Gastroesophageal sphincter (tissue), 4 donors: ENCODE measurements at regions not wholly inside any gene's neighbourhood (a gene's known extent, or its start where the extent isn't known, plus 50 kb on each side); places are given as distances from the start of the nearest gene placed in this dataset.

Experiments
- ATAC-seq: fragments of 150-250 bp; one replicate; pipeline ENCODE4 v1.9.1; 2016; ENCODE audit warnings: mild to moderate bottlenecking, moderate library complexity
- H3K27ac ChIP-seq, 4 donors: fragments of 200-600 bp; sonication (generic) in 3 of 4; 1 replicate in 3 of 4; 2 replicates in 1 of 4; pipeline ENCODE4 v1.5.1; 2016 to 2019
- H3K27me3 ChIP-seq: fragments of 200-600 bp; sonication (generic); one replicate; pipeline ENCODE4 v1.5.1; 2019
- H3K36me3 ChIP-seq, 2 donors: fragments of 200-600 bp; sonication (generic); one replicate each; pipeline ENCODE4 v1.5.1; 2019; ENCODE audit warnings: control low read depth in 1 of 2
- H3K4me1 ChIP-seq, 3 donors: fragments of 200-600 bp; sonication (generic); 1 replicate in 2 of 3; 2 replicates in 1 of 3; pipeline ENCODE4 v1.5.1; 2016 to 2019; ENCODE audit warnings: control low read depth in 2 of 3
- H3K4me3 ChIP-seq, 2 donors: fragments of 200-600 bp; sonication (generic); one replicate each; pipeline ENCODE4 v1.5.1; 2019; ENCODE audit warnings: mild to moderate bottlenecking in 1 of 2, moderate library complexity in 1 of 2
- H3K9me3 ChIP-seq, 3 donors: fragments of 200-600 bp; sonication (generic); one replicate each; pipeline ENCODE4 v1.5.1; 2017 to 2019; ENCODE audit warnings: control low read depth in 2 of 3
- EP300 ChIP-seq: sonication (generic); formaldehyde crosslinking; IDR thresholded peaks from one replicate; pipeline ENCODE4 v1.6.1; 2017; ENCODE audit warnings: antibody characterized with exemption, mild to moderate bottlenecking
- POLR2A ChIP-seq, 2 donors: fragments of 450-650 bp; IDR thresholded peaks; one replicate each; pipeline ENCODE4 v1.6.1; 2017; ENCODE audit warnings: antibody characterized with exemption in 2 of 2, mild to moderate bottlenecking in 2 of 2, moderate library complexity in 1 of 2
- POLR2AphosphoS5 ChIP-seq: sonication (generic); formaldehyde crosslinking; IDR thresholded peaks from one replicate; pipeline ENCODE4 v1.6.1; 2017; ENCODE audit warnings: antibody characterized with exemption
- WGBS, 2 donors: methylation state at CpG; one replicate each; pipeline ENCODE4 v1.1.5; 2018; ENCODE audit warnings: low coverage in 1 of 2; 5-methylcytosine and 5-hydroxymethylcytosine counted together
- TF ChIP-seq, protein P1 (sequence below), 4 experiments: fragments of 200-600 bp in 2 of 4; fragments of 450-650 bp in 2 of 4; sonication (generic) in 1 of 4; IDR thresholded peaks; one replicate each; pipeline ENCODE4 v1.5.1; 2017 to 2019; ENCODE audit warnings: antibody characterized with exemption in 4 of 4, mild to moderate bottlenecking in 2 of 4, moderate library complexity in 2 of 4

DNA sequence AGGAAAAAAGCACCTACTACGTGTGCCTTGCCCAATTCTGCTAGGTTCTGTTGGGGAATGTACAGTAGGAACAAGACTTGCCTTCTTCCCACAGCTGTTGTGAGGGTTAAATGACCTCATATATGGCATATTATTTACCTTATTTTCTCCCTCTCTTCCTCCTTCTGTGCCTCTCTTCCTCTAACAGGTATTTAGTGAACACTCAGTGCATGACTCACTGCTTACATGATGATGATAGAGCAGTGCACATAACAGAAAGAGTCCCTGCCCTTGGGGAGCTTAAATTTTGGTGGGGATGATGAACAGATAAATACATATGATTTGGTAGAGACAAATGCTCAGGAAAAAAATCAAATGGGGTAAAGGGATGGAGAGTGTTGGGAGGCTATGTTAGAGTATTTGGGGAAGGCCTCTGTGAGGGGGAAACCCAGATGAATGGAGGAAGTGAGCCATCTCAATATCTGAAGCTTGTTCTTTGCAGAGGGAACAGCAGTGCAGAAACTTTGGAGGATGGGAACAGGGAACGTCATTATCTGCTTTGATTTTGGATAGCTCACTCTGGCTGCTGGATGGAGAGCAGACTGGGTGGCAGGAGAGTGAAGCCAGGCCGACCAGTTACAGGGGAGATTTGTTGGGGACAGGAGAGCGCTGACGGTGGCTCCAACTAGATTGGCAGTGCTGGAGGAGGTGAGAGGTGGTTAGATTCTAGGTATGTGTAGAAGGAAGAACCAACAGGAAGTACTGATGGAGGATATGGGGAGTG, 95.5 kb upstream of the TENM4 start:
- no peak overlapping the region for H3K27ac ChIP-seq
- H3K27me3 ChIP-seq, result peaks cover 15% of the 10 kb centered on the region
- no peaks in the 10 kb centered on the region for H3K36me3 ChIP-seq
- 41 to 78% methylated on average over 3 to 5 of the region's 5 CpGs for WGBS, 2 donors
- H3K9me3 ChIP-seq, result no peaks in the 10 kb centered on the region
- no peak for ATAC-seq
- TF ChIP-seq, protein P1, sequence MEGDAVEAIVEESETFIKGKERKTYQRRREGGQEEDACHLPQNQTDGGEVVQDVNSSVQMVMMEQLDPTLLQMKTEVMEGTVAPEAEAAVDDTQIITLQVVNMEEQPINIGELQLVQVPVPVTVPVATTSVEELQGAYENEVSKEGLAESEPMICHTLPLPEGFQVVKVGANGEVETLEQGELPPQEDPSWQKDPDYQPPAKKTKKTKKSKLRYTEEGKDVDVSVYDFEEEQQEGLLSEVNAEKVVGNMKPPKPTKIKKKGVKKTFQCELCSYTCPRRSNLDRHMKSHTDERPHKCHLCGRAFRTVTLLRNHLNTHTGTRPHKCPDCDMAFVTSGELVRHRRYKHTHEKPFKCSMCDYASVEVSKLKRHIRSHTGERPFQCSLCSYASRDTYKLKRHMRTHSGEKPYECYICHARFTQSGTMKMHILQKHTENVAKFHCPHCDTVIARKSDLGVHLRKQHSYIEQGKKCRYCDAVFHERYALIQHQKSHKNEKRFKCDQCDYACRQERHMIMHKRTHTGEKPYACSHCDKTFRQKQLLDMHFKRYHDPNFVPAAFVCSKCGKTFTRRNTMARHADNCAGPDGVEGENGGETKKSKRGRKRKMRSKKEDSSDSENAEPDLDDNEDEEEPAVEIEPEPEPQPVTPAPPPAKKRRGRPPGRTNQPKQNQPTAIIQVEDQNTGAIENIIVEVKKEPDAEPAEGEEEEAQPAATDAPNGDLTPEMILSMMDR (IDR thresholded peaks at IDR 0.05), result no peak
- TF ChIP-seq POLR2A (IDR thresholded peaks at IDR 0.05), result no peak
- TF ChIP-seq POLR2AphosphoS5, result no peak
- TF ChIP-seq EP300, result no peak
- no peaks in the 10 kb centered on the region for H3K4me1 ChIP-seq
- no peak overlapping the region for H3K4me3 ChIP-seq

GRCh38 chr11:79535606-79536005, 94.8 kb upstream of the TENM4 start:
- no peaks in the 10 kb centered on the region for H3K4me1 ChIP-seq
- 86 to 93% methylated on average over 1 of the region's 1 CpG for WGBS, 2 donors

DNA sequence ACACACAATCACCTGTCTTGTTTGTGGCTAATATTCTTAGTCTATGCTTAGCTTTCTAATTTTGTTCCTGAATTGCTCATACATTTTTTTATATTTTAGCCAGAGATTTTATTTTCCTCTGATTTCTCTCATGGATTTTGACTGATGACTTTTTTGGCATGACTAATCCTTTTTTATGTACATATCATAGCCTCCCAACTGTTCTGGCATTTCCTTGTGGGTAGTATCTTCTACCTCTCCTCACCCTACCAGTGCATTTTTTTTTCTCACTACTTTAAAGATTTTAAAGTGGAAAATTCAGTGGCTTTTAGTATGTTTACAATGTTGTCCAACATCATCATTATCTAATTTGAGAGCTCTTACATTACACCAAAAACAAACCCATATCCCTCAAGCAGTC, 84.4 kb upstream of the TENM4 start:
- Histone ChIP-seq H3K4me1 (no peaks in the 10 kb centered on the region), H3K27ac (no peak overlapping the region), H3K4me3 (no peak overlapping the region), H3K27me3 (no peaks in the 10 kb centered on the region), H3K36me3 (no peaks in the 10 kb centered on the region), H3K9me3 (no peaks in the 10 kb centered on the region)
- ATAC-seq, result no peak
- TF ChIP-seq POLR2A (IDR thresholded peaks at IDR 0.05), result no peak

More at GRCh38 chr11:79535606-79536005, 94.8 kb upstream of the TENM4 start:
- TF ChIP-seq, protein P1 (IDR thresholded peaks at IDR 0.05), result no peak
- TF ChIP-seq EP300, result no peak
- no peak for TF ChIP-seq POLR2A (IDR thresholded peaks at IDR 0.05)
- TF ChIP-seq POLR2AphosphoS5, result no peak
- no peak for ATAC-seq
- Histone ChIP-seq H3K9me3 (no peaks in the 10 kb centered on the region), H3K36me3 (no peaks in the 10 kb centered on the region), H3K4me3 (no peak overlapping the region), H3K27me3 (peaks cover 13% of the 10 kb centered on the region), H3K27ac (no peak overlapping the region)

DNA sequence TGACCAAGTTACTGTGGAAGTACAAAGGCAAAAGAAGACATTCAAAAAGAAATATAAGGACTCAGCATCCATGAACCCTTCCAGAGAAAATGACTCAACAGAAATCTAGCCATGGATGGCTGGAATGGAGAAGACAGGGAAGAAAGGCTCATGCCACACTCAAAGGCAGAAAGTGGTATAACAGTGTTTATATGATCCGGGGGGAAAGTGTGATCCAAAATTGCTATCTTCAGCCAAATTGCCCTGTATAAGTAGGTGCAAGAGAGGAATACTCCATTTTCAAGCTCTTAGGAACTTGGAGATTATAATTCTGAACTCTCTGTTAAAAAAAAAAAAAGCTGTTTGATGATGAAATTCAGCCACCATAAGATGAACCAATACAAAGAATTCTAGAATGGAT, 81.8 kb upstream of the TENM4 start:
- Histone ChIP-seq H3K27me3 (peaks cover 3% of the 10 kb centered on the region), H3K4me1 (no peaks in the 10 kb centered on the region), H3K36me3 (no peaks in the 10 kb centered on the region), H3K9me3 (no peaks in the 10 kb centered on the region), H3K4me3 (no peak overlapping the region), H3K27ac (no peak overlapping the region)
- 38 to 83% methylated on average over 1 of the region's 1 CpG for WGBS, 2 donors
- TF ChIP-seq POLR2AphosphoS5 (no peak), POLR2A (IDR thresholded peaks at IDR 0.05) (no peak), EP300 (no peak)
- TF ChIP-seq, protein P1 (IDR thresholded peaks at IDR 0.05), result no peak
- no peak for ATAC-seq

DNA sequence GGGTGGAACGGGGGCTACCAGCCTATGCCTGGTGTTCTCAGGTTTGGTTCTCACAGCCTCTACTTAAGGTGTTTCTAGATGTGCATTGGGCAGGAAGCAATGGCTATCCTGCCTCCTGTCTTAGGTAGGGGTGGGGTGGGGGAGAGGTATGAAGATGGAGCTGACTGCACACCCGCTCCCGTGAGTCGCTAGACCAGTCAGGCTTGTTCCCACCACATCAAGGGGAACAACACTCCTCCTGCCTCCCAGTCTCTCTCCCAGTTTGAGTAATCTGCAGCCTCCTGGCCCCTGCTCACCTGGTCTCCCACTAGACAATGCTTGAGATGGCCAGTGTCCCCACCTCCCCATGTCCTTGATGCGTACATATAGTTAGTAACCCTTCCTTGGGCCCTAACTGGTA, 79.3 kb upstream of the TENM4 start:
- Histone ChIP-seq H3K27me3 (peaks cover 3% of the 10 kb centered on the region), H3K9me3 (peaks cover 0 to 9% (median 0%) of the 10 kb centered on the region in 3 donors), H3K27ac (no peak overlapping the region), H3K4me3 (no peak overlapping the region), H3K4me1 (no peaks in the 10 kb centered on the region), H3K36me3 (no peaks in the 10 kb centered on the region)
- TF ChIP-seq EP300 (no peak), POLR2A (IDR thresholded peaks at IDR 0.05) (no peak), POLR2AphosphoS5 (no peak)
- TF ChIP-seq, protein P1 (IDR thresholded peaks at IDR 0.05), result no peak
- ATAC-seq, result no peak
- 75 to 91% methylated on average over 4 of the region's 5 CpGs for WGBS, 2 donors
